Hippocampal formation (tissue), 2 donors: ENCODE measurements at regions not wholly inside any gene's neighbourhood (a gene's known extent, or its start where the extent isn't known, plus 50 kb on each side); places are given as distances from the start of the nearest gene placed in this dataset.

Source experiments
- DNase-seq, 2 donors: peaks; one replicate each; lab custom pipeline; 2025; lab: John Stamatoyannopoulos, UW

DNA sequence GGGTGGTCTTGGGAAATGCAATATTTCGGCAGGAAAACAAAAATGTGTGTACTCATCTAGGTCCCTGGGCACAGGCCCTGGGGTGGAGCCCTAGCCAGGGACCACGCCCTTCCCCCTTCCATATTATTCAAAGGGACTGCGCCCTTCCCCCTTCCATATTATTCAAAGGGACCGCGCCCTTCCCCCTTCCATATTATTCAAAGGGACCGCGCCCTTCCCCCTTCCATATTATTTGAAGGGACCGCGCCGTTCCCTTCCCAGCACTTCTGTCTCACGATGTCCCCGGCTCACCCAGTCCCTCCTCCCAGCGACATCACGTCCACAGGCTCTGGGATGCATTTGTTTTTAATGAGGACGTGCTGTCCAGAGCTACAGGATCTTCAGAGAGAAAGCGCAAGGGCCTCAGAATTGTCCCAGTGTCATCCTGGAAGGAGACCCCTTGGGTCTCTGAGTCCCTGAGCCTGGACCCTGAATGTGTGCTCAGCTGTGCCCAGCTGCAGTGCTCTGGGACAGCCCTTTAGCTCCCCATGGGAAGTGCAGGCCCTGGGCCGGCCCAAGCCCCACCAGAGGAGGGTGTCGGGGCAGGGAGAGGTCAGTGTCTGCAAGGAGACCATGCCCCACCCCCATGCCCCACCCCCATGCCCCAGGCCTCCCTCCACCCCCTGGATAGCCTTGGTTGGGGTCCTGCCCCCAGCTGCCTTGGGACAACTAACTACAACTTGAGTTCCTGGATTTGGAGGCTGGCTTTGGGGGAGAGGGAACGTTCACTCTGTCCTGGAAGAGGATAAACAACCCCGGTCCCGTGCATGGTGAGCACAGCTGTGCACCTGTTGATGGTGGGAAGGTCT lies 810.0 kb downstream of the BRD1 start:
- no peak for DNase-seq

DNA sequence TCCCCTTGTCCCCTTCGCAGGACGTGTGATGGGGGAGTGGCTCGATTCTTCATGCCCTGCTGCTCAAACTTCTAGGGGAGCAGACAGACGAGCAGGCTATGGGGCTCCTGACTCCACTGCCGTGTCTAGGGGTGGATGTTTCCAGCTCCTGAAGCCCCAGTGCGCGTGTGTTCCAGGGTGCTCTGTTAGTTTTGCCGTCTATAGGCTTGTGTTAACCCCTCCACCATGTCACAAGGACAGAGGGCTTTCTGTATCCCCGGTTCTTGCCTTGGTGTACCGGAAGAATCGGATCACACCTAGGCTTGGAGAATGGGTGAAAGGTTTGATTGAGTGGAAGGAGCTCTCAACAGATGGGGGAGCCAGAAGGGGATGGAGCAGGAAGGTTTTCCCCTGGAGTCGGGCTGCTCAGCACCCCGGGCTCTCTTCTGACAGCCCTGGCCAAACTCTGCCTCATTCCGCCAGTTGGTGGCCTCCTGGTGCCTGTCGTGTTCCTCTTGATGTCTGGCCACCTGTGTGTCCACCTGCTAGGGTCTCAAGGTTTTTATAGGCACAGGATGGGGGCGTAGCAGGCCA lies 810.7 kb downstream of the BRD1 start:
- DNase-seq: no peak

DNA sequence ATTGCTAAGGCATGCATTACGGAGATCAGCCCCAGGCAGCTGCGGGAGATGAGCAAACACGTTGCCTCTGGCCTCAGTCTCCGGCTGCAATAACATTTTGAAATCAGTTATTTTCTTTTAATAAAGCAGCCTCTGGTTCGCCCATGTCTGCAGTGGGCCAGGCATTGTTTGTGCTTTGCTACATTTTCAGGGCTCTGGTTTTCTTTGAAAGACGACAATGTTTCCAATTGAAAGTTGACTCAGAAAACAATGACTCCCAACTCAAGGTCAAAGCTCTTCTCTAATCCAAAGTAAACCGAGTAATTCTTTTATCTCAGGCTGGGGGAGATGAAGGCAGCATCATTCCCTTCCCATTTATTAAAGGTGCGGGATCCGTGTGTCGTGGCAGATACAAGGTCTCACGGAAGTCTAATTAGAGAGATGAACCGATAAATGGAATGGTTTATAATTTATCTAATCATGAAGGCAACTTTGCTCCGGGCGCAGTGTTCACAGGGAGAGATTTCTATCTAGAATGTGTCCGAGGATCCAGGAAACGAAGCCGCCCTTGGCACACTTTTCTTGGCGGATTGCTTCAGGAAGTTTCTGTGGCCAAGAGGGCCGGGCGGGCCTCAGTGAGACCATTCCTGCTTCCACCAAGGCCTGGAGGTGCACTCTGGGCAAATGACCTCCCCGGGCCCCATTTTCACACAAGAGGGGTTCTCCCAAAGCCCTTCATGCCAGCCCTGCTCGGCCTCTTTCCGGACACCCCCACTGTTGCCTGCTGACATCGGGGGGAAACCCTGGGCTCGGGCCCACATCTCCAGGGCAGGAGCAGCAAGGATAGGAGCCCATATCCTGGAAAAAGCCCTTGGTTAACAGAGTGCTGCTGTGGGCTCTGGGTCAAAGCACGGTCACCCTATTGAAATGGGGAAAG lies 811.4 kb downstream of the BRD1 start:
- DNase-seq: no peak

DNA sequence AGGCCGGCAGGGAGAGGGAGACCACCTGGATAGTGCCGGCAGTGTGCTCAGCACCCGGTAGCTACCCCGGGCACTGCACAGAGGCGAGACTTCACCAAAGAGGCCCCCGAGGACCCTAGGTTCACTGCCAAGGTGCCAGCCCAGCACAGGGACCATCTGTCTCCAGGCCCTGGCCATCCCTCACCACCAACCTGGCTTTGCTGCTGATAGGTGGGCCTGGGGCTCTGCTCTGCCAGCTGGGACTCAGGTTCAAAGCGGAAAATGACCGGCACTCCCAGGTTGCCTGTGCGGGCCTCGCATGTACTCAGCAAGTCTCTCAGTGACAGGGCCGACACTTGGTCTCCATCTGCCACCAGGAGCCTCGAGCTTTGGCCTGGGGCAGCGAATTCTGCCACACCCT lies 812.2 kb downstream of the BRD1 start:
- DNase-seq: no peak

DNA sequence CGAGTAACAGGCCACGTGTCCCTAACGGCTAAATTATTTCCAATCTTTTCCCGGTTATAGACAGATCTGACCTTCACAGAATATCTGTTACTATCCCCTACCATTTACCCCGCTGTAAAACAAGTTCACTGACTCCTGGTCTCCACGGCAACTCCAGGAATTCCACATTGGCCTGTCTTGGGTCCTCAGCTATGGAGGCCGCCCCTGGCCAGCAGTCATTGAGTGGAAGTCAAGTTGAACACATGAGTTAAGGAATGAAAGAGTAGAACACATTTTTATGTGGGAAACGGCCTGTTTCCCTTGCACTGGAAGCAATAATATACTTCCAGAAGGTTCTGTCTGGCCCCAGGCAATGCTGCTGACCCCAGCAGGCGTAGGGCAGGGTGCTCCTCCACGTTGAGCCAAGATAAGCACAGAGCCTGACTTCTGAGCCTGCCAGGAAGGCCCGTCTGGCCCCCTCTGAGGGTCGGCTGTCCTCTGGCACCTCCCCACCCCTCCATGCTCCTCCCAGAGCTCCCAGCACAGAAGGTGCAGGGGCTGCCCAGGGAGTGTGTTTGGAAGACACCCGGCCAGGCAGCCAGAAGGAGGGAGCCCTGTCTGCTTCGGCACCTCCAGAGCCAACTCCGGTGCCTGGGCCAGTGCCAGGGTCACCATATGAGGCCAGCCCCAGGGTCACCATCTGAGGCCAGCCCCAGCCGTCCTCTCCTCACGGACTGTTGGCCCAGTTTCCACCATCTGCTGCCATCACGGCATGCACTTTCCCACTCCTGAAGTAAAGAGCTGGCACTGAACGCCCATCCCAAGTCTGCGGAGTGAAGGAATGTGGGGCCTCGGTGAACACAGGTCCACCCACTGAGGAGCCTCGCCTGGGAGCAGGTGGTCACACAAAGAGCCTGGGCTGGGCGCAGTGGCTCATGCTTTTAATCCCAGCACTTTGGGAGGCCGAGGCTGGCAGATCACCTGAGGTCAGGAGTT lies 813.2 kb downstream of the BRD1 start:
- no peak for DNase-seq

DNA sequence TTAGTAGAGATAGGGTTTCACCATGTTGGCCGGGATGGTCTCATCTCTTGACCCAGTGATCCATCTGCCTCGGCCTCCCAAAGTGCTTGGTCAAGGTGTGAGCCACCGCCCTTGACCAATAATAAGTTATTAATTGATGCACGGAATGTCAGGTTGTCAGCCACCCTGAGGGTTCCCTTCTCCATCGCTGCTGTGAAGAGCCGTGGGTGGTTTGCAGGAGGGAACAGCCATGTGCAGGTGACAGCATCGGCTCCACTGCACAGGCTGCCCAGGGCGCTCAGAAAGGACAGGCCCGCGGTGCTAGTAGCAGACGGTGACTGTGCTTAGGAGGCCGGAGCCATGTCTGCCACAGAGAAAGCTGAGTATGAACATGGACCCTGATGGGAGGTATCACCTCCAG lies 814.0 kb downstream of the BRD1 start:
- no peak for DNase-seq

DNA sequence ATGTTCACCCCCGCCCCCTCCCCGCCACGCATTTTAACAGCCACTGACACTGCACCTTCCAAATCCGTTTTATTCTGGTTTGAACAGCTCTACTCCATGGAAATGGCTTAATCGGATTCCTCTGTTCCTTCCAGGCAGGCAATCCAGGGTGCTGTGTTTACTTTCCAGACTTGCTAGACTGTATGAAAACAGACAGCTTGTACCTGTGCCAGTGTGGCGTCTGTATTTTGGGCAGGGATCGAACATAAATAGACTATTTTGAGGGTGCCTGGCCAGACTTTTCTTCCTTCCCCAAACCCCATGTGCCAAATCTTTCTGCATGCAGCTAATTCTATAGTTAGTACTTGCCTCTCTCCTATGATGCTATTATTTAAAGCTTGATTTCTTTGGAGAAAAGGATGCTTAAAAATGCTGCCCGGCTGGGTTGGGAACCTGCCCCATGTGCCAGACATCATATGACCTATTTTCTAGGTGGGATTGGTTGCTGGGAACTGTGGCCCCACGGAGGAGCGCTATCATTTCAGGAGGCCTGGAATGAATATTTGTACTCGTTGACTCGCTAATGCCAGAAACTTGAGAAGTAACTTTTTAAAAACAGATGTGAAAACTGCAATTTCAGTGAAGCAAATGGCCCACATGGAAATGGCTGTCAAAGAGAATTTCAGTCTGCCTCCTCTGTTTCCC lies 814.8 kb downstream of the BRD1 start:
- DNase-seq: no peak

DNA sequence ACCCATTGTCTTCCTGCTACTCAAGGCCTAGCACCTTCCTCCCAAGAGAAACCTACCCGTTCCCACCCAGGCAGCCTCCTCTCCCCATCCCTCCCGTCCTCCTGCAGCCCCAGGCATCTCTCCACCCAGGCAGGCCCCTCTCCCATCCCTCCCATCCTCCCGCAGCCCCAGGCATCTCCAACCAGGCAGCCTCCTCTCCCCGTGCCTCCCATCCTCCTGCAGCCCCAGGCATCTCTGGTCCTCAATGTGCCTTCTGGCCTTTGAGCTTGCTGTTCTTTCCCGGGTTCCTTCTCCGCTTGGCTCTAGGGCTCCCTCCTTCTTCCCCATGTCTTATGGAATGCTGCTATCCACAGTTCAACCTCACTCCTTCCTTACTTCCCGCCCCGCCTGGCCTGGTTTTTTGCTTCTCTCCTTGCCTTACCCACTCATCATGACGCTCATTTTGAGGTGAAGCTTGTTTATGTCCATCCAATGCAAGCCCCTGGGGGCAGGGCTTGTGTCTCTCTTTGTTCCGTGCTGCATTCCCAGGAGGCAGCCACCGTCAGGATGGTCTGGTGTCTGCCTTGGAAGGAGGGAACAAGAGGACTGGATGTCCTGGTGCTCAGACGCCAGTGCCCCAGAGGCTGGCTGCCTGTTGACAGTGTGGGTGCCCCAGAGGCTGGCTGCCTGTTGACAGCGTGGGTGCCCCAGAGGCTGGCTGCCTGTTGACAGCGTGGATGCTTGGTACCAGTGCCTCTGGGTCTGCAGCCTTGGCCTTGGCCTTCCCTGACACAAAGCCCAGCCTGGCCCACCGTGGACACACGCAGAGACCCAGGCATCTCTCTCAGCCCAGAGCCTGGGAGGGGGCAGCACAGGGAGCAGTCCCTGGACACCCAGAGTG lies 815.7 kb downstream of the BRD1 start:
- DNase-seq: no peak

DNA sequence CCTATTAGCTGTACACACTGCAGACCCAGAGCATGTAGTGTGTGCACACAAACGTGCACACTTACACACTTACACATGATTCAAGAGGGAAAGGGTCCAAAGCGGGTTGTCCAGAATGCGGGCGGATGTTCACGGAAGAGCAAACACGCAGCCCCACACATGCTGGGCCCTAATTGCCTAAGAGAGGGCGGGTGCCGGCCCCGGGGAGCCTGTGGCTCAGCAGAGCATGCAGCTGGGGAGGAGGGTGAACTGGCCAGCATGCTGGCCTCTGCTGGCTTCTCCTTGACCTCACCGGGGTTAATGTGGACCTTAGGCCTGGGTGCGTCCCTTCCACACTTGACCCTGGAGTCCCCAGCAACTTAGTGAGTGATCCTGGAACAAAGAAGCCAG lies 816.3 kb downstream of the BRD1 start:
- no peak for DNase-seq

DNA sequence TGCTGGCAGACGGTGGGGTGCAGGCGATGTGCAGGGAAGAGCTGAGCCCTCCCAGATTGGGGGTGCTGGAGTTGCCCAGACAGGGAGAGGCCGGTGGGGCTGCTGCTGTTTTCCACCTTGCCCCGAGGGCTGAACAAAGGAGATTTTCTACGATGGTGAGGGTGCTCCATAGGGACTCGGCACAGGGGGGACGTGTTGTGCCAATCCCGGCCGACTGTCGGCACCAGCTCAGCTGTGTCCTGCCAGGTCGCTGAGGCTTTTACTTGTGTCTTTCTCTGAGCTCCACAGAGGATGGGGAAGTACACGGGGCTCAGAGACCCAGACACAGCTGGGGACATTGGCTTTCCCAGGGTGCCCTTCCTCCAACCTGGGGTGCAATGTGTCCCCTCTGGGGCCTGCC lies 816.8 kb downstream of the BRD1 start:
- no peak for DNase-seq

DNA sequence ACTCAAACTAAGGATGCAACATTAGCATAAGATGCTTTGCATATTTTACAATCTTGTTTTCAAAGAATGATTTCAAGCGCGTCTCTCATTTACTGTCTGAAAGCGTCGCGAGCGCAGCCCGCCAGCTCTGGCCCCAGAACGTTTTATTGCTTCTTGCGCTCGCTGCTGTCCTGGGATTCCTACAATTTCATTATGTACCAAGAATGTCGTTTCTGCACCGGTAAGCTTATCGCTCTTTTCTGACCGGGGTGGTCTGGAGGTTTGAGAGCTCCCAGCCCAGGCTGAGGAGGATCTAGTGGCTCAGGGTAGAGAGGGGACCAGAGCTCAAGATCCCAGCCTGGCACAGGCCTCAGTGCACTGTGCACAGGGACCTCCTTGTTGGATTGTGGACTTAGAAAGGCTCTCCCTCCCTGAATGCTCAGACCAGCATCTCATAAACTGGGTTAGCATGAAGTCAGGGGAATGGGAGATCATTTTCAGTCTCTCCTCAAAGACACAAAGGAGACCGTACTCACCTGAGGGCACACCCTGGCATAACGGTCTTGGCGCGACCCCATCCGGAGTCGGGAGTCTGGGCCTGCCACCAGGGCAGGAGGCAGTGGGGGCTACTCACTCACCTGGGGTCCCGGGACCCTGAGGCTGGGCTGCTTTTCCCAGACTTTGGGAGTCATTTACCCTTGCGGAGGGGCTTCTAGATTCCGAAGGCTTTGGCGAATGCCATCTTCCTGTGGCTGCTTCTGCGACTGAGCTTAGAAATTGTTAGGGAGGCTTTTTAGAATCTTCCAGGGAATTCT lies 817.4 kb downstream of the BRD1 start:
- DNase-seq: no peak

DNA sequence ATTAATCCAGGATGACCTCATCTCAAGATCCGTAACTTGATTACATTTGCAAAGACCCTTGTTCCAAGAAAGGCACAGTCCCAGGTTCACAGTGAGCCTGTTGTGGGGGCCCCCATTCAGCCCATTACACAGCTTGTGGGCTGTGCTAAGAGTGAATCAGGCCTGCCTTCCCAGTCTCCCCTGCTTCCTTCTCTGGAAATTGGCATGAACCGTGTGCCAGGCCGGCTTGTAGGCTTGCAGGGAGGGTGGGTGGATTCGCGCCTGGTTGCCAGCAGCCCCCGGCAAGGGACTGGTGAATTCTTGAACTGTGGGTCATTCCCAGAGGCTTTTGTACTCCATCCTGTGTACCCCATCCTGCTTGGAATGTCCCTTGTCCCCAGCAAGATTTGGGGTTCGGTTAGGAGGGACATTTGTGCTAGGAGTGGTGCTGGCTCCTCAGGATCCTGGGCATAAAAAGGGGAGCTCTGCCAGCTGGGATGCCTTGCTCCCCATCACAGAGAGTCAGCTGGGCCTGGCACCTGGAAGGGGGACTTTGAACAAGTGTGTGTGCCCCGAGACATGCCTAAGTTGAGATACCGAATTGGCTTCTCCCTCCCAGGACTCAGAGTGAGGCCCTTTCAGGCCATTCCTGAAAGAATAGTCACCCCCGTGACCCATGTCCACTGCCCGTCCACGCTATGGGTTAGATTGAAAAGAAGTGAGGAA lies 818.2 kb downstream of the BRD1 start:
- DNase-seq: no peak

DNA sequence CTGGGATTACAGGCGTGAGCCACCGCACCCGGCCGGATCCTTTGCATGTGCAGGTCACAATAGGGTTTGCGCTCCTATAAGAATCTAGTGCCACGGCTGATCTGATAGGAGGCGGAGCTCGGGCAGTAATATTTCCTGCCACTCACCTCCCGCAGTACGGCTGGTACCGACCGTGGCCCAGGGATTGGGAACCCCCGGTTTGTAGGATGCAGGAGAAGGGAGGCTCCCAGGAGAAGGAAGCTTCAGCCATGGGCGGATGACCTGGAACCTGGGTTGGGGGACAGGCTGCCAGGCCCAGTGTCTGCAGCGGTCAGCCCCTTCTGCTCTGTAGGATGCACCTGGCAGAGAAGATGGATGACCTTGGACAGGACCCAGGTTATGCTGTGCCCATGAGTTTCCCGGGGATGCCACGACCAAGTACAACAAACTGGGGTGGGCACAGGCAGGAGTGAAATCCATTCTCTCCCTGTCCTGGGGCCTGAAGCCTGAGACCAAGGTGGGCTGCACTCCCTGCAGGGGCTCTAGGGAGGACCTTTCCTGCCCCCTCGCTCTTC lies 818.9 kb downstream of the BRD1 start:
- DNase-seq: no peak

DNA sequence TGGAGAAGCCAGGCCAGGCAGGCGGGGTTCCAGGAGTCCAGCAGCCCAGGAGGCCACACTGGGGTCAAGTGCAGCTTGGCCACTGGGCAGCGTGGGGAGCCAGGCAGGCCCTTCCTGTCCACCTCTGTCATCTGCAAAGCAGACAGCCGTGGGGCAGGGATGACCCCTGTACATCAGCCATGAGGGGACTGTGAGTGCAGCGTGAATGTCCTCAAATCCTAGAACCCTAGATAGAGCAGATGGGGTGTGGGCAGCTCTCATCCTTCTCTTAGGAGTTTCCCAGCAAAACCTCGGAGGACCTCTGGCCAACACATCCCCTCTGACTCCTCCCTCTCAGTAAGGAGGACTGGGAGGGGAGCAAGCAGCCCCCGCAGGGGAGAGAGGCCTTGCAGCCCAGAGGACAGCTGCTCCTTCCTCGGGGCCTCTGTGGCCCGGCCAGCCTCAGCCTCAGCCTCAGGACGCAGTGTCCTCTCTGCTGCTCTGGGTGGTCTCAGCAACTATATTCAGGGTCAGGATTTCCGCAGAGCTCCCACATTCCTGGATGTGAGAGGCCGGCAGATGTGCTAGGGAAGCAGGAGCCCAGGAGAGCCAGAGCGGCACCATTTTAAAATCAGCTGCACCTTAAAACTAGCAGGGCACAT lies 820.5 kb downstream of the BRD1 start:
- no peak for DNase-seq

DNA sequence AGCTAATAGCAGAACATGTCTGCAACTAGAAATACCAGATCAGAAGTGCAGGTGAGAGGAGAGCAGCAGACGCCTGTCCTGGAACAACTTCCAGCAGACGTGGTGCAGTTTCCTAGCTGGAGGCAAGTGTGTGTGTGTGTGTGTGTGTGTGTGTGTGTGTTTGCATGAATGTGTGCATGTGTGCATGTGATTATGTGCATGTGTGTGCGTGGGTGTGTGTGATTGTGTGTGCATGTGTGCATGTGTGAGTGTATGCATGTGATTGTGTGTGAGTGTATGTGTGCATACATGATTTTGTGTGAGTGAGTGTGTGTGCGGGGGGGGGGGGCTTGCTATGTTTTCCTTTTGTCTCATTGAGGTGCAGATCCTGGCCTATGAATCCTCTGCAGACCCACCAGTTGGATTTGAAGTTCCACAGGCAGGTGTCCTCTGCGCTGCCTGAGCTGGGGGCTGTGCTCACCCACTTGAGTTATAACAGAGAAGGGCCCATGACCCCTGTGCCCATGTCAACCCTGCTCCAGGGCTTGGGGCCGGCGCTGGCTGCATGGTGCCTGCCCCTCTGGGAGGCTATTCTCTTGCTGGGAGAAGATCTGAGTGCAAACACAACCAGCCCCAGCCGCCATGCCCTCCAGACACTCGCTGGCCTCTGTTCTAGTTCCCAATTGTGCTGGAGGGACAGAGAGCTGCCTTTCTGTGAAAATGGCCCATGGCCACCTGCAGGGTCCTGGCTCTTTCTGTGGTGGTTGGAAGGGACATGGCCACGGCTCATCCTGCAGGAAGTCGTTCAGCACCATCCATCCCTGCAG lies 821.3 kb downstream of the BRD1 start:
- DNase-seq: no peak

DNA sequence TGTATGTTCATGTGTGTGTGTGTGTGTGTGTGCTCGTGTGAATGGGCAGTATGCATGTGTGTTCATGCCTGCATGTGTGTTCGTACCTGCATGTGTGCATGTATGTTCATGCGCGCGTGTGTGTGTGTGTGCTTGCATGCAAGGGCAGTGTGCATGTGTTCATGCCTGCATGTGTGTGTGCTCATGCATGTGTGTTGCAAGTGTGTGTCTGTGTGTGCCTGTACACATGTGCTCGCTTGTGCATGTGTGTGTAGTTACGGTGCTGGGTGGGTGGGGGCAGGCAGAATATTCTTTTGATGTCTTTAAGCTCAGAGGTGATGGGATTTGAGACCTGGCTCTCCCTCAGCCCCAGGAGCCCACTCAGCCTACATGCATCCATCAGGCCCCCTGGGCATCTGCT lies 822.1 kb downstream of the BRD1 start:
- DNase-seq: no peak
